ENCODE measurements at regions not wholly inside any gene's neighbourhood (a gene's known extent, or its start where the extent isn't known, plus 50 kb on each side); places are given as distances from the start of the nearest gene placed in this dataset.
"Not testable (repeated sequence)": the region's sequence is repeated elsewhere in the genome, so short reads cannot be mapped to it uniquely, and the experiment has no call there.

DNA sequence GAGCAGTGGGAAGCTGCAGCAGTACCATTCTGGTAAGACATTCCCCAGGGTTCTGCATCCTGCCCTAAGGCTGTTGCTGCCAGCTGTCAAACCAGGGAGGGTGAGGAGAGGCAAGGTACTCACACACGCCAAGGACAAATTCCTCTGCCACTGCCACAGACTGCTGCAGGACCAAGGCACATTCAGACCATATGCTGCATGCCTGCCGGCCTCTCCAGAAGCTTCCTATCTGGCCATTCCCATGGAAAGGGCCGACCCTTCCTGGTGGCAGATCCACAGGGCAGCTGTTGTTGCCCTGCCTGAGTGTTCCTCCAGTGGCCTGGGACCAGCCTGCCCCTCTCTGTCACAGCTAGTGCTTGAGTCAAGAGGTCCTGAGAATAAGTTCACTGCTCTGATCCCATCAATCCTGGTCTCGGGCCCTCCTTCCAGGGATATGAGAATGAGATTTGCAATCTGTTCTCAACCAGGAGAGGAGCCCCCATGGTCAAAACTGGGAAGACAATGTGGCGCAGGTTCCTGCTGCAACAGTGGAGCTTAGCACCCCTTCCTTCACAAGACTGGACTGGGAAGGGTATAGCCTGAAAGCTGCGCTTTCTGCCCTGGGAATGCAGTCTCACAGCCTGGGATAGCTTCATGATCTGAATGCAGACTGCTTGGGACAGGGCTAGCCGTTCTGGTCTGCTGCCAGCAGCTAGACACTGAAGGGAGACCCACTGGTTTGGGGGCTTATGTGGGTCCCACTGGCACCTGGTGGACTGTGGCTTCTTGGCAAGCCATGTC is 342.5 kb upstream of the NDST3 start:
- DNase-seq (ENCODE audit: low read depth) = no peak

DNA sequence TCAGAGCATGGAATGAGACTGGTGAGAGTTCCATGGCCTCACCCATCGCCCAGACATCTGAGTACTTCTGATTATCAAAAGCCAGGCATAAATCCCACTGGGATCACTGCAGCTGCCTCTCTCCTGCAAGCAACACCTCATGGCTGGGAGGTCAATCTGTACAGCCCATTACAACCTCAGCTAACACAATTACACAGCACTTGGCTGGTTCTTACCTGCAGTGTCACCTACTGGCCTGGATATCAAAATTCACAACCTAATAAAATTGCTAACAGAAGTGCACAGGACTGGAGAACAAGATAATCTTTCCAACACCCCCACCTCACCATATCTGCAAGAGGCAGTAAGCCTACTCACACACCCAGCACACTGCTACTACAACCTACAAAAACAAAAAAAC is 341.7 kb upstream of the NDST3 start:
- no peak for DNase-seq (ENCODE audit: low read depth)

DNA sequence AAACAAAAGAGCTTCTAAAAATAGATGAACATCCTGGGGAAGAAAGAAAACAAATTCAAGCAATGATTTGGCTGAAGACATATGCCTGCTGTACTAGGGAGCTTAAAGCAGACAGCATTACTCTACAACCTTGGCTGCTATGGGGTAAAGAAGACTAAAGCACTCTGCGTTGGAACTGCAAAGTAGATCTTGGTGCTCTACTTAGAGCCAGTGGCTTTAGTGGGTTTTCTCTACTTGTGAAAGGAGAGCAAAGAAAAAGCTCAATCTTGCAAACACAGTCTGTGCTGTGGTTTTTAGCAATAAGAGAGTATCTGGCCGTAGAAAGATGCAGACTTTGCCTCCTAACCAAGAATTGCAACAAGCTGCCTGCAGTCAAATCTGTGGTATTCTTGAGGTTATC is 334.7 kb upstream of the NDST3 start:
- no peak for DNase-seq (ENCODE audit: low read depth)

DNA sequence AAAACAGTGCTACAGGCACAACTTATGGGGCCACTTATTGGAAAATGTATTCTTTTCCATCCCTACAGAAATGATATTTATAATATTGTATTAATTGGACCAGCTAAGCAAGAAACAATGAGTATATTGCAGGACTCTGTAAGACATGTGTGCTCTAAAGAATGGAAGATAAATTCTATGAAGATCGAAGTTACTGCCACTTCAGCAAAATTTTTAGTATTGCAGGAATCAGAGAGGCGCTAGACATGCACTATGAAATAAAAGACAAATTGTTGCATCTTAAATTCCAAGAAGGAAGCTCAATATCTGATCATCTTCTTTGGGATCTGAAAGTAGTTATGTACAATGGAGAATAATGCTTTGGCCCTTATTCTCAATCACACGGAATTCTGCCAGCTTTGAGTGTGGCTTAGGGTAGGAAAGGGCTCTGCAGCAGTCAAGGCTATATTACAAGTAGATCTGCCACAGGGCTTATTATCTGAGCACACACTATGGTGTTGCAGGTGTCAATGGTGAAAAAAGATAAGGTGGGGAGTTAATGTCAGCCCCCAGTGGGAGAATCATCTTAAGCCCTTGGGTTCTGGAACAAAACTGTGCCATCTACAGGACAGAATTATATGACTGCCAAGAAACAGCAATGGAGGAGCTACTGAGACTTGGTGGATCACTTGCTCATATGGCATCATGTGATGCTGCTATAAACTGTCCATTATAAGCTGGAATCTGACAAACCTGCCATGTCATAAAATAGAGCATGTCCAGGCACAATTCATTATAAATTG is 334.0 kb upstream of the NDST3 start:
- no peak for DNase-seq (ENCODE audit: low read depth)

DNA sequence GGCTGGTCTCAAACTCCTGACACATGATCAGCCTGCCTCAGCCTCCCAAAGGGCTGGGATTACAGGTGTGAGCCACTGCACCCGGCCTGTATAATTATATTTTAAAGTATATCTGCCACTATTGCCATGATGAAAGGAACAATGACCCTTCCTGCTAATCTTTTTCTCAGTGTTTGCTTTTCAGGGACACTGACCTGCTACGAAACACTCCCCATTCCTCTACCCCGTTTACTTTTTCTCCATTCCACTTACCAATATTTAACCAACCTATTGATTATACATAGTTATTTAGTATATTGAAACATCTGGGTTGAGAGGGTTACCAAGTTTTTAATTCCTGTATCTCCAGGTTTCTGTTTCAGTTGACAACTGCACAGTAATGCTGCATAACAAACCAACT is 331.9 kb upstream of the NDST3 start:
- no peak for DNase-seq (ENCODE audit: low read depth)

DNA sequence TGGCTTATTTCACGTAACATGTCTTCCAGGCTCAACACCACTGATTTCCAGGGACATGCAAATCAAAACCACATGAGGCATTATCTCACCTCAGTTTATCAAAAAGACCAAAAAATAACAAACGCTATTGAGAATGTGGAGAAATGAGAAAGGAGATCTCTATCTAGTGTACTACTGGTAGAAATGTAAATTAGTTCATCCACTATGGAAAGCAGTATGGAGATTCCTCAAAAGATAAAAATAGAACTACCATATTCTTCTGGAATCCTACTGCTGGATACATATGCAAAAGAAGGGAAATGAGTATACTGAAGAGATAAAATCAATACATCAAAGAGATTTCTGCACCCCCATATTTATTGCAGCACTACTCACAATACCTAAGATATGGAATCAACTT is 329.6 kb upstream of the NDST3 start:
- DNase-seq (ENCODE audit: low read depth) = no peak

DNA sequence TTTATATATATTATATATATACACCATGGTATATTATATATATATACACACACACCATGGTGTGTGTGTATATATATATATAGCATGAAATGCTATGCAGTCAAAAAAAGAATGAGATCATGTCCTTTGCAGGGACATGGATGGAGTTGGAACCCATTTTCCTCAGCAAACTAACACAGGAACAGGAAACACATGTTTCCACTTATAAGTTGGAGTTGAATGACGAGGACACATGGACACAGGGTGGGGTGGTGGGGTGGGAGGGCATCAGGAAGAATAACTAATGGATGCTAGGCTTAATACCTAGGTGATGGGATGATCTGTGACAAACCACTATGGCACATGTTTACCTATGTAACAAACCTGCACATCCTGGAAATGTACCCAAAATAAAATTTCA is 293.6 kb upstream of the NDST3 start:
- DNase-seq (ENCODE audit: low read depth) = no peak

DNA sequence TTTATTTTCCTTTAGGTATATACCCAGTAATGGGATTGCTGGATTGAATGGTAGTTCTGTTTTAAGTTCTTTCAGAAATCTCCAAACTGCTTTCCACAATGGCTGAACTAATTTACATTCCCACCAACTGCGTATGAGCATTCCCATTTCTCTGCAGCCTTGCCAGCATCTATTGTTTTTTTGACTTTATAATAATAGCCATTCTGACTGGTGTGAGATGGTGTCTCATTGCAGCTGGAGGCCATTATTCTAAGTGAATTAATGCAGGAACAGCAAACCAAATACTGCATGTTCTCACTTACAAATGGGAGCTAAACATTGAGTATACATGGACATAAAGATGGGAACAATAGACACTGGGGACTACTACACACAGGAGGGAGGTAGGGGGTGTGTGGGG is 288.9 kb upstream of the NDST3 start:
- DNase-seq (ENCODE audit: low read depth) = not testable (repeated sequence)

DNA sequence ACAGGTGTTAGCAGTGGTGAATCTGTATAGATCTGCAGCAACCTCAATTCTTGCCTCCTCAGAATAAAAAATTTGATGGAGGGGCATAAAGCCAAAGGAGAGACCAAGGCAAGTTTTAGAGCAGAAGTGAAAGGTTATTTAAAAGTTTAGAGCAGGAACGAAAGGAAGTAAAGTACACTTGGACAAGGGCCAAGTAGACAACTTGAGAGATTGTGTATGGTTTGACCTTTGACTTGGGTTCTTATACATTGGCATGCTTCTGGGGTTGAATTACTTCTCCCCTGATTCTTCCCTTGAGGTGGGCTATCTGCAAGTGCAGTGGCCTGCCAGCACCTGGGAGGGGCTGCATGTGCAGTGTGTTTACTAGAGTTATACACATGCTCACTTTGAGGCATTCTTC is 278.8 kb upstream of the NDST3 start:
- DNase-seq (ENCODE audit: low read depth) = no peak

DNA sequence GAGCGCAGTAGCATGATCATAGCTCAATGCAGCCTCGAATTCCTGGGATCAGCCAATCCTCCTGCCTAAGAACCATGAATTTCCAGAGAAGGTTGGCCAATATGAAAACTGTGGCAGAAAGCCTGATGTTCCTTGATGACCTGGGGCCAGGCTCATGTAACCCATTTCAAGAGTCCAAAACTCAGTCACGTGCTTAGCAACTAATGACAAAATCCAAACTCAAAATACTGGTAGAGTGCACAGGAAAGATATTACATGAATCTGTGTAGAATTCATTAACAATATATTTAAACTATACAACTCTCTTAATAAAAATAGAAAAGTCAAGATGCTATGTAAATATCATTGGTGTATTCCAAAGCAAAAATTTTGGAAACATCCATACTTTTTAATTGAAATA is 265.7 kb upstream of the NDST3 start:
- DNase-seq (ENCODE audit: low read depth) = no peak

DNA sequence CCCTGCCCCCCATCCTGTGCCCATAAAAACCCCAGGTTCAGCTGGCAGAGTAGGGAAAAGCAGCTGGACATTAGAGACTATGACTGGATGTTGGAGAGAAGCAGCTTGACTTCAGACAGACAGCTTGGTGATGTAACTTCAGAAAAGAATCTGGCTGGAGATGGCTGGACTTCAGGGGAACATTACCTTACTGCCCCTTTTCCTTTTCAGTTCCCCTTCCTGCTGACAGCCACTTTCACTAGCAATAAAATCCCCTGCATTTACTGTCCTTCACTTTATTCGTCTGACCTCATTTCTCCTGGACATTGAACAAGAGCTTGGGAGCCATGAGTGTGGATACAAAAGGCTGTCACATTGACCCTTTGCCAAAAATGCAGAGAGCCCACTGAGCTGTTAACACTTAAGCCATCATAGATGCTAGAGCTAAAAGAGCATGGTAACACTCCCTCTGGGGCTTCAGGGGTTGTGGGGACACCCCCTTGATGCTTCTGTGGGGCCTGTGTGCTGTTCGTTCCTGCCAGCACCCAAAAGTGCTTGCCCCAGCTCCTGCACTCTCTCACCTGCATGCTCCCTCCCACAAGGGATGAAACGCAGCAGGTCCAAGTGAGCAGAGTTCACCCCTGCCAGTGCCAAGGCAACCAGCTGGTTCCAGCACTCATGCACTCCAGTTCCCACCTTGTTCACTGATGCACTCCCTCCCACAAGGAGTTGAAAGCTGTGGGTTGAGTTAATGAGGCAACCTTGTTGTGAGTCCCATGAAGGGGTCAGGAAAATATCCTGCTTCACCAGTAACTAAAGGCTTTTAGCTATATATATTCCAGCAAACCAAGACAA is 263.8 kb upstream of the NDST3 start:
- DNase-seq (ENCODE audit: low read depth) = no peak

DNA sequence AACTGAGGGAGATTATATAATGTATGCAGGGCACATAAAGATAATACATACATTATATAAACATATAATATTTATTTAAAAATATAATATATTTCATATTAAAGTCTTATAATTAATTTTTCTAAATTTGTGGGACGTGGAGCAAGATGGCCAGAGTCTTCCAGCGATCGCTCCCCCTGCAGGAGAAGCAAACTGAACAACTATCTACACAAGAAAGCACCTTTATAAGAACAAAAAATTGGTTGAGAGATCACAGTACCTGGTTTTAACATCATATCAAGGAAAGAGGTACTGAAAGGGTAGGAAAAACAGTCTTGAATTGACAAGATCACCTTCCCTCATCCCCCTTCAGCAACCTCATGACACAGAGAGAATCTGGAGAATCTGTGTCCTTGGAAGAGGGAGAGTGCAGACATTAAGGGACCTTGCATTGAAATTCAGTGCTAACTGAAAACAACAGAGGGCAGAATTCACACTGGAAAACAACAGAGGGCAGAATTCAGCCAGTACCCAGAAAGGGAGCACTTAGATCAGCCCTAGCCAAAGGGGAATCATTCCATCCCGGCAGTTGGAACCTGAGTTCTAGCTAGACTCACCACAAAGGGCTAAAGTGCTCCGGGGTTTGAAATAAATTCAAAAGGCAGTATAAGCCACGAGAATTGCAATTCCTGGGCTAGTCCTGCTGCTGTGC is 262.5 kb upstream of the NDST3 start:
- no peak for DNase-seq (ENCODE audit: low read depth)

DNA sequence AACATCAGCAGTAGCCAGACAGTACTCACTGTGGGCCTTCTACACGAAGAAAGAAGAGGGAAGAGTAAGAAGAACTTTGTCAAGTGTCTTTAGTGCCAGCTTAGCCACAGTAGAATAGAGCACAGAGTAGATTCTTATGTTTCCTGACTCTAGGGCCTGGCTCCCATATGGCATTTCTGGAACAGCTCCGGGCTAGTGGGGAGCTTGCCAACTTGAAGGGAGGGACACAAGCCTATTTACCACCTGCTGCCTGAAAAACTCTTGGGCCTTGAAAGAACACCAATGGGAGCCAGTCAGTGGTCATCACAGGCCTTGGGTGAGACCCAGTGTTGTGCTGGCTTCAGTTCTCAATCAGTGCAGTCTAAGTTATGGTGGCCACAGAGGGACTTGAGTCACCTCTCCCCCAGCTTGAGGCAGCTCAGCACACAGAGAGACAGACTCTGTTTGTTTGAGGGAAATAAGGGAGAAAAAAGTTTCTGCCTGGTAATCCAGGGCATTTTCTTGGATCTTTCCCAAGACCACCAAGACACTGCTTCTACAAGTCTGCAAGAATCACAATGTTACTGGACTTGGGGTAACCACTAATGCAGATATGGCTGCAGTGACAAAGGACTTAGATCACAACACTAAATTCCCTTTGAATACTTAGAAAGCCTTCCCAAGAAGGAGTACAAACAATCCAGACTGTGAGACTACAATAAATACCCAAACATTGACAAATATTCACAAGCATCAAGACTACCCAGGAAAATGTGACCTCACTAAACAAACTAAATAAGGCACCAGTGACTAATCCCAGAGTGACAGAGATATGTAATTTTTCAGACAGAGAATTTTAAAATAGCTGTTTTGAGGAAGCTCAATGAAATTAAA is 261.0 kb upstream of the NDST3 start:
- DNase-seq (ENCODE audit: low read depth) = no peak

DNA sequence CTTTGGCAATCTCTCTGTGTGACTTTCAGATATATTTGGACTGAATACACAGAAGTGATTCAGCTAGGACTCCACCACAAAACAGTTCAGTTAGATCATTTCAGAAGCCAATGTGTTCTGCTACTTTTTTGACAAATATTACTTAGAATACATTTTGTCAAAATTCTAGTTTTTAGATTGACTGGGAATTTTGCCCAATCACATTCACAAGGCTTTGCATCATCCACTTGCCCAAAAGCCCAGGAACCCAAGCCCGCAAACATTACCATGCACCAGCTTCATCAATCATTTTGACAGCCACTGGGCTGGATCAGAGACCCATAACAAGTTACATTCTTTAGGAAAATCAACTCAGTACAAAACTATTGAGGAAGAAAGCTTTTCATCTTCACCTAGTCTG is 256.6 kb upstream of the NDST3 start:
- no peak for DNase-seq (ENCODE audit: low read depth)

DNA sequence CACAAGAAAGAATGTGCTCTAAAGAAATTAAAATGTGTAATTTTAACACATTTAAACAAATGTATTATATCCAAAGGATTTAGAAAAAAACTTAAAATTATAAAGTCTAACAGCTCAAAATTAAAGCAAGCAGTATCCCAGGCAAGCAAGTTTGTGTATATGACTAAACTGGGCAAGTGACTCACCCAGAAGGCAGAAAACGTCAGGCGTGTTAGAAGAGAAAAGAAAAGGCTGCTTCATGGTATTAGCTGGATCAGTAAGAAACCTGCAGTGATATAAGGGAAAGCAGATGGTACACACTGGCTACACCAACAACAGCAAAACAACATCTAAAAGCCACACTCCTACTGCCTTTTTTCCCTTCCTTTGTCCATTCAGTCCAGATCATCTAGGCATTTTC is 250.6 kb upstream of the NDST3 start:
- DNase-seq (ENCODE audit: low read depth) = no peak

DNA sequence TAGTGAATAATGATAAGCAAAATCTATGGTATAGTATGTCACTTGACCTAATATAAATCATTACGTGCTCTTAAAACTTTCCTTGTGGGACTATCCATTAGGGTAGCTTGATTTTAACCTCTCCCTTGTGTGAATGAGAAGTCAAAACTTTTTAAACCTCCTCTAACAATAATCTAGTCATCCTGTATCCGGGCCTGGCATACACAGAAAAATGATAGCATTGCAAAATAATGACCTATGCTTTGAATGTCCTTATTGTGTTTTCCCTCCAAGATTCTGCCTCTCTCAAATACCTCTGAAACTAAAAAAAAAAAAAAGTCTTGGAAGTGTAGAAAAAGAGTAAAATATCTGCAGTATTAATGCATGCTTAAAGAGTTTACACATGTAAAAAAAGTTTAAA is 250.0 kb upstream of the NDST3 start:
- no peak for DNase-seq (ENCODE audit: low read depth)

DNA sequence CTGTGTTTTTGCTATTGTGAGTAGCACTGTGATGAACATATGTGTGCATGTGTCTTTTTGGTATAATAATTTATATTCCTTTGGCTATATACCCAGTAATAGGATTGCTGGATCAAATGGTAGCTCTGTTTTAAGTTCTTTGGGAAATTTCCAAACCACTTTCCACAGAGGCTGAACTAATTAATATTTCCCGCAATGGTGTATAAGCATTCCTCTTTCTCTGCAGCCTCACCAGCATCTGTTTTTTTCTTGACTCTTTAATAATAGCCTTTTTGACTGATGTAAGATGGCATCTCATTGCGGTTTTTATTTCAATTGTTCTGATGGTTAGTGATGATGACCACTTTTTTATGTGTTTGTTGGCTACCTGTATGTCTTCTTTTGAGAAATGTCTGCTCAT is 247.7 kb upstream of the NDST3 start:
- DNase-seq (ENCODE audit: low read depth) = no peak

DNA sequence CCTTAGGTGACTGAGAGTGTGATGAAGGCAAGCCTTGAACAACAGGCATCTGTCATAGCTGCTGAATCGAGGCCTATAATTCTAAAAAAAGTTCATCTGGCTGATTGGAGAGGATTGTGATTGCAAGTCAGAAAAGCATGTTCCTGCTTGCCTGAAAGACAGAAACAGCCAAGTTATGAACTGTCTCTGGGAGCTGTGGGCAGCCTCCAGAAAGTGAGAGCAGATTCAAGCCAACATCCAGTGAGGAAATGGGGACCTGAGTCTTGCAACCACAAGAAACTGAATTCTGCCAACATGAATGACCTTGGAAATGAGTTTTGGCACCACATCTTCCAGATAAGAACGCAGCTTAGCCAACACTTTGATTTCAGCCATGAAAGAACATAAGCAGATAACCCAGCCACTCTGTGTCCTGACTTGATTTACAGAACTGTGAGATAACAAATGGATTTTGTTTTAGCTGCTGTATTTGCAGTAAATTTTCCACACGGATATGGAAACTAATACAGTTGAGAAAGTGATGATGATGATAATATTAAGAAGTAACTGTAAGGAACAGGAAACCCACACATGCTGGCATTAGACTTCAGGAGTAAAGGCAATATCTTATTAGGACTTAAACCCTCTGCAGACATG is 240.3 kb upstream of the NDST3 start:
- no peak for DNase-seq (ENCODE audit: low read depth)

DNA sequence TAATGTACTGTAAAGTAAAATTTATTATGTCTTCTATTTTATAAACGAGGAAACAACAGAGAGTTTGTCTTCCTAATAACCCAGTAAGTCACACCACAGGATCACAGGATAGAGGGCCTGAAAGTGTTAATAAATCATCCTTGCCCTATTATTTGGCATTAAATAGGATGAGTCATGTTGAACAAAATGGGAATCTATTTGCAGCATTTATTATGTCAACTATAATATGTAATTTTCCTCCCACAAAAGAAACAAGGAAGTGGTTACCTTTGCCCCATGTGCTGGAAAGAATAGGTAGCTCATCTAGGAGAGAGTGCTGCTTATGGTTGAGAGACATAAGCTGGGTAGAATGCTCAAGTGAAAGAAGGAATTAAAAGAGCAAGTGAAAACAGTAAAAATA is 237.6 kb upstream of the NDST3 start:
- DNase-seq (ENCODE audit: low read depth) = no peak

DNA sequence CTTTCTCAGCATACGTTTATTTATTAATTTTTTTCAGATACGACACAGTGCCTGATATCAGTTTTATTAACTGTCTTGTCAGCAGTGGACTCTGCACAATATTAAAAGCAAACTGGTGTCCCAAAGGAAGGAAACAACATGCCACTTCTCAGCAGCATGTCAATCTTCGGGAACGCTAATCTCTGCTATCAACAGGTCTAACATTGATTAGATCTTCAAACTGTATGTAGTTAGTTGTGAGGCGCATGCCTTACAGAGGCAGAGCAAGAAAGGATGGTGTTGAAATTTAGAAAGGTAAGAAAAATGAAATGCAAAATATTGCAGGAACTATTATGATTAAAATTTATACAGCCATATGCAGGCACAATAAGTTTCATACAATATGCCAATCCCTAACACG is 233.7 kb upstream of the NDST3 start:
- no peak for DNase-seq (ENCODE audit: low read depth)

DNA sequence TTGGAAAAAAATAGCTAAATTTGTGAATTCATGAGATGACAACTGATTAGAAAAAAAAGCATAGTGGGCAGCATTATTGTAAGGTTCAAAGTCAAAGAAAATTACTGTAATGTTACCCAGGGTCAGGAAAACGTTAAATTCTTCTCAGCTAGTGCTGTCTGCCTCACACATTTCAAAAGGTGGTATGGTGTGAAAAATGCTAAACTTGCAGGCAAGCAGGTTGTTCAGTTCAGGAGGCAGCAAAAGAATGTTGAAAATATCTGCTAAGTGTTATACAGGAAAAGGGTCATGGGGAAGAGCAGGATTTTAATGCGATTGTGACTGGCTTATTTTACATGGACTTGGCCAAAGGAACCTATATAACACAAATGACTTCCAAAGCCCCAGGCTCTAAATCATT is 232.5 kb upstream of the NDST3 start:
- DNase-seq (ENCODE audit: low read depth) = no peak

All from activated T-helper 9 cell treated with anti-CD3 and anti-CD28 coated beads, Interleukin-2, amount 50 U/mL, for 16 hours (primary cell).